22Rv1 (cell line): ENCODE measurements at regions not wholly inside any gene's neighbourhood (a gene's known extent, or its start where the extent isn't known, plus 50 kb on each side); places are given as distances from the start of the nearest gene placed in this dataset.

Experiments
- ZFX ChIP-seq: fragments of 450-650 bp; IDR thresholded peaks from 2 replicates; pipeline ENCODE4 v1.6.1; 2017; ENCODE audit warnings: antibody characterized with exemption, borderline replicate concordance
- TF ChIP-seq, protein P1 (sequence below): fragments of 450-650 bp; IDR thresholded peaks from 2 replicates; pipeline ENCODE4 v1.5.1; 2017; ENCODE audit warnings: mild to moderate bottlenecking

DNA sequence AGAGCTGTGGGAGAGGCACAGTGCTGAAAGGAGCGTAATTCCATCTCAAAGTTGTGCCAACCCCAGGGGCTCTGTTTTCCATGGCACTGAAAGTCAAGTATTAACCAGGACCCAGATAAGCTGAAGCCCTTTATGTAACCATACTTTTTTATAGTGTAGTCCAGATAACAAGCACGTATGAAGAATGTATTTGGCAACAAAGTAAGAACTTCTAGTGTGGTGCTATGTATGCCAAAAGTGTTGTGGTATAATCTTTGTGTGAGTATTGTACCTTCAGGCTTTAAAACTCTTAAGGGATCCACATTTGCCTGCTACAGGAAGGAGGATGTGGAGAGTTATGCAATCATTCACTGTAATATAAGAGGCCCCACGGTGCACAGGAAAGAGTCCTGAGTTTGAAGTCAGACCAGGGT is 129.4 kb downstream of the IBTK start:
- TF ChIP-seq, protein P1, sequence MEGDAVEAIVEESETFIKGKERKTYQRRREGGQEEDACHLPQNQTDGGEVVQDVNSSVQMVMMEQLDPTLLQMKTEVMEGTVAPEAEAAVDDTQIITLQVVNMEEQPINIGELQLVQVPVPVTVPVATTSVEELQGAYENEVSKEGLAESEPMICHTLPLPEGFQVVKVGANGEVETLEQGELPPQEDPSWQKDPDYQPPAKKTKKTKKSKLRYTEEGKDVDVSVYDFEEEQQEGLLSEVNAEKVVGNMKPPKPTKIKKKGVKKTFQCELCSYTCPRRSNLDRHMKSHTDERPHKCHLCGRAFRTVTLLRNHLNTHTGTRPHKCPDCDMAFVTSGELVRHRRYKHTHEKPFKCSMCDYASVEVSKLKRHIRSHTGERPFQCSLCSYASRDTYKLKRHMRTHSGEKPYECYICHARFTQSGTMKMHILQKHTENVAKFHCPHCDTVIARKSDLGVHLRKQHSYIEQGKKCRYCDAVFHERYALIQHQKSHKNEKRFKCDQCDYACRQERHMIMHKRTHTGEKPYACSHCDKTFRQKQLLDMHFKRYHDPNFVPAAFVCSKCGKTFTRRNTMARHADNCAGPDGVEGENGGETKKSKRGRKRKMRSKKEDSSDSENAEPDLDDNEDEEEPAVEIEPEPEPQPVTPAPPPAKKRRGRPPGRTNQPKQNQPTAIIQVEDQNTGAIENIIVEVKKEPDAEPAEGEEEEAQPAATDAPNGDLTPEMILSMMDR, result no peak
- TF ChIP-seq ZFX, result no peak
